ENCODE measurements at regions not wholly inside any gene's neighbourhood (a gene's known extent, or its start where the extent isn't known, plus 50 kb on each side); places are given as distances from the start of the nearest gene placed in this dataset.

DNA sequence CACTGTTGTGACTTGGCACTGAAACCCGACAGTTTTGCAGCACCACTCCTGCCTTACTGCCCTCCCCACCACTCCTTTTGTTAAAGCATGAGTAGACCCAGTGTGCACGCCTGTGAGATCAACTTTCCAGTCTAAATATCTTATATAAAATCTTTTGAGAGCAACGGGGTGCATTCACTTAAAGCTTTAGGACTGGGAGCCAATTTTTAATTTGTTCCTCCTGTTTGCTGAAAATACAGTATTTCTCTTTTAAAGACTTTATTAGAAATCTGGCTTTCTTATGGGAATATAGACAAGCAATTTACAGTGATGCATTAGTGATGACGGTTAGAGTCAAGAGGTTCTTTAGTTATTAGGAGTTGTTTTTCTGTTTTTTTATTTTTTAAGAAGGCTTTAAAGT, 397.5 kb downstream of the TMEM167A start:
- DNase-seq: no peak

DNA sequence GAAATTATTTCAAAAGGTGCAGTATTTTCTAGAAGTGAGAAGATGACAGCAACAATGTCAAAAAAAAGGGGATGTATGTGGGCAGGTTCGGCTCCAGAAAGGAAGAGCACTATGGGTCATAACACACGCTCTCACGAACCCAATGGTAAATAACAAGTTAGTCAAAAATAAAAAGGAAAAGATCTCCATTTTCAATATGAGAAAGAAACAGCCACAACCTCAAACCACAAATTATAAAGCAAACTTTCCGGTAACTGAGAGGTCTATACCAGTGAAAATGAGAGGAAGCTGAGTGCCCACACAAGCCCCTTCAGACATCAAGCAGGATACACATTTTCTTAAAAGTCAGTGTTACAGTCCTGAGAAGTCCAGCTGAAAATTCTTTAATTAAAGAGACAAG, 398.5 kb upstream of the RPS23 start:
- no peak for DNase-seq

DNA sequence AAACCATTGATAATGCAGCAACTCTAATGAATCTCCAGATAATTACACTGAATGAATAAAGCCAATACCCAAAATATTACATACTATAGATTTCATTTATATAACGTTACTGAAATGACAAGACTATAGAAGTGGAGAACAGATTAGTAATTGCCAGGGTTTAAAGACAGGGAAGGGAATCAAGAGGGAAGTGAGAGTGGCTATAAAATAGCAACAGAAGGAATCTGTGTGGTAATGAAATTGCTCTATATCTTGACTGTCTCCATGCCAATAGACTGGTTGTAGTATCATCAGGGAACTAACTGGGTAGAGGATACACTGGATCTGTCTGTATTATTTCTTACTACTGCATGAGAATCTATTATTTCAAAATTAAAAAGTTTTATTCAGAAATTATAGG, 396.5 kb upstream of the RPS23 start:
- no peak for DNase-seq

DNA sequence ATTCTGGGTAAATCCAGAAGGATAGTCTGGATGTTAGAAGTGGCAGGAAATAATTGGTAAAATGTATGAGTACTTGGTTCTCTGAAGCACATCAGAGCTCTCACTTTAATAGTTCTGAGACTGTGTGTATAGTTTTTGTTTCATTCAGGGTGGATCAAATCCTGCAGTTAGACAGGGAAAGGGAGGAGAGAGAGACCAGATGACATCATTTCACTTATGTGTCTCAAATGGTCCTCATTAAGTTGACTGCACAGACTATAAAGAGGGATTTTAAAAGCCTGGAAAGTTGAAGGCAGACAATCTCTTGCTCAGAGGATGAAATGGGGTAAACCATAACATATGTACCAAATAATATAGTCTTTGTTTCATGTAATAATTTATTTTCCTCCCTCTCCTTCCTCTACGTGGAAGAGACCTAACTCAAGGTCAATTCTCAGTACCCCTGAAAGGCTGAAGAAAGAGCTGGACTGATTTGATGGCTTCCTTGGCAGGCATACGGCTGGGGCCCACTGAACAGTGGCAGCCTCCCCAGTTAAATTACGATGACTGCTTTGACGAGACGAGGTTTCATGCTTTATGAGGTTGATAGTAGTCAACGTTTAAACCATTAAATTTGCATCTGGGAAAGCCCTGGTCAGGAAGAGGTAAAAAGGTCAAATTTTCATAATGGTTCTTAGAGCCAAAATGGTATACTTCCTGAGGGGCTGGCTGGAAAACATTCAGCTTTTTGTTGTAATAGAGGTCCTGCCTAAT, 395.1 kb upstream of the RPS23 start:
- DNase-seq: no peak

DNA sequence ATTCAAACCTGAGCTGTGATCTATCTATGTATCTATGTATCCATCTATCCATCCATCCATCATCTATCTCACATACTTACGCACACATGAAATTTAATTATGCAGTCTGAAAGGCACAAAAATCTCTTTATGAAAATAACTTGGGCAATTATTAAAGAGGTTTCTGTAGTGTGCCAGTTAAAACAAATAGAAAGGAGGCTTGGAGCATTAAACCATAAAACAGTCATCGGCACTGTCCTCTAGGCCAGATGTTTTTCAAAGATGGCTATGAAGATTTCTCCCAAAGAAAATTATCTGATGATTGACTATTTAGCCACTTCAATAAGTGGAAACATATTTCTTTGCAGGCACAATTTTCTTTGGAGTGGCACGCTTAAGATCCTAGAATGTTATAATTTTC, 392.5 kb upstream of the RPS23 start:
- no peak for DNase-seq

DNA sequence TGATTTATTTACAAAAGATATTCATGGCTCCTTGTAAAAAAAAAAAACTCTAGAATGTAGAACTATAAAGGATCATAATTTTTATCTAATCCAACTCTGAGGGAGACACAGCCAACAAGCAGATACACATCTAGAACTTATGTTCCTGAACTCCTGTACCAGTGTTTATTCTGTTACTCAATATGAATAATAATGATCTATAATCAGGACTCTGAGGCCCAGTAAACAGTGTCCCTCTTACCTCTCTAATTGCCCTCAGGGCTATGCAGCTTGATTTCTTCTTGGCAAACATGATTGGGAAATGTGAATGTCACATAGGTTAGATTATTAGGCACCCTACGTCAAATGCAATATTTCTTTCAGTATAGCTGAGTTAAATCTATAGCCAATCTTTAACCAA, 391.6 kb upstream of the RPS23 start:
- no peak for DNase-seq

DNA sequence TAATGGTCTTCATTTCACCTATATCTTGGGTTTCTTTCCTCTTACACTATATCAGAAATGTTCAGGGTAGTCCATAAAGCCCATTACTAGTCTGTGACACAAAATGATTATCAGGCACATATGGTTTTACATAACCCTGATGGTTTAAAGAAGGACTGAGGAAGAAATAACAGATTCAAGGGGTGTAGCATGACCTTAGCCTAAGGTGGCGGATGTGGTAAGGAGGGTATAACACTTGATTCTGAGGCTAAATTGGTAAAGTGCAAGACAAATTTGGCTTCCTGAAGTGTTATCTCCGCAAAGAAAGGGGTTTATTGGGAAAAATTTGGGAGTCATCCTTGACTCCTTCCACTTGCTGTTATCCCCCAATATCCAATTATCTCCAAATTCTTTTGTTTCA, 388.2 kb upstream of the RPS23 start:
- no peak for DNase-seq

DNA sequence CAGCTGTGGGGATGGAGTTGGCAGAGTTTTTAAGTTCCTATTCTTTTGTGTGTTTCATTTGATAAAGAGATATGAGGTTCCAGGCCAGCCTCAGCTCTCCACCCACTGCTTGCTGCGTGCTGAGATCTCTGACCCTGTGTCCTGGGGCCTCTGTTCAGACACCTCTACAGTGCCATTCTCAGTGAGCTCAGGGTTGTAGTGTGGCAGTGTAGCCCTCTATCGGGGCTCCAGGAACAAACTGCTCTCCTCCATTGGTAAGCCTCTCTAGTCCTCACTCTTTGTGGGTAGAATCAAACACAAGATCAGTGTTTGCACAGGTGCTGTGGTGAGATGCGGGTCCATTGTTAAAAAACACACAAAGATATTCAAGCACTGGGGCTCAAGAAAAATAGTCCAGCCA, 386.6 kb upstream of the RPS23 start:
- DNase-seq: no peak

DNA sequence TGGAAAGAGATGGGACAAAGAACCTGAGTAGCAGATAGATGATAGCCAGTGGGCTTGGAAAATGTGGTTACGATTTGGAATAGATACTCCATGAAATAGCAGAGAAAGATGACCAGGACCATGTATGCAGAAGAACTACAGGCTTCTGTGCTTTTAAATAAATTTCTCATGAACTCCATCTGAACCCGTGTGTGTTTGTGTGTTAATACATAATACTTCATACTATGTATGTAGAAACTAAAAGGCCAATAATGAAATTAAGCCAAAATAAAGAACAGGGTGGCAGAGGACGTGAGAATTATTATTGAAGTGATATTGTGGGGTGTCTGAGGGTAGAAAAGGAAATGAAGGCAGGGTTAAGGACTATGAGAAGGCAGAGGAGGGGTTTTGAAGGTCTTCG, 385.1 kb upstream of the RPS23 start:
- DNase-seq: no peak

DNA sequence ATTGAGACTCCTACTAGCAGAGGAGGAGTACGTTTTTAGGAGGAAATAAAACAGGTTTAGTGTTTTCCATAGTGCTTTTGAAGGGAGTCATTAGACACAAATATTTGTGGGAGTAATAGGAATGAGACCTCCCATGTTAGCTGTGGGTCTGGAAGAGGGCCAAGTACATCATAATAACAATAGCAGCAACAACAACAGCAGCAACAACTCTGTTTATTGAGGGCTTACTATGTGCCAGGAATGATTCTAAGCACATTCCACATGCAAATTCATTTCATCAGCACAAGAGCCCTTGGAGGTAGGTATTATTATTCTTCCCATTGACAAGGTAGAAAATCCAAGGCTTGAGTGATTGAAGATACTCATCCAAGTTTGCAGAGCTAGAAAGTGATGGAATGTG, 384.2 kb upstream of the RPS23 start:
- DNase-seq: peak; percentile 10

DNA sequence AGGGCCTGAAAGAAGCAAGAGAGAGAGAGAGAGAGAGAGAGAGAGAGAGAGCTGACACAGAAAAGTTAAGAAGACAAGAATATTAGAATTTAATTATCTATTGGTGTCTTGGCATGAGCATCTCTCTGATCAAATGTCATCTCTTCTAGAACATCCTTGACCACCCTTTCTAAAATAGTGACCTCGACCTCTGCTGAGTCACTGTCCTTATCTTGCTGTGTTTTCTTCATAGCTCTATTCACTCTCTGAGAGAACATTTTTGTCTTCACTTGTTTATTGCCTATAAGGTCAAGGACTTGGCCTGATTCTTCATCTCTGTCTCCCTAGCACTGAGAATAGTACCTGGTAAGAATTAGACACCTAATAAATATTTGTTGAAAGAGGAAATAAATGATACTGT, 383.8 kb upstream of the RPS23 start:
- no peak for DNase-seq

DNA sequence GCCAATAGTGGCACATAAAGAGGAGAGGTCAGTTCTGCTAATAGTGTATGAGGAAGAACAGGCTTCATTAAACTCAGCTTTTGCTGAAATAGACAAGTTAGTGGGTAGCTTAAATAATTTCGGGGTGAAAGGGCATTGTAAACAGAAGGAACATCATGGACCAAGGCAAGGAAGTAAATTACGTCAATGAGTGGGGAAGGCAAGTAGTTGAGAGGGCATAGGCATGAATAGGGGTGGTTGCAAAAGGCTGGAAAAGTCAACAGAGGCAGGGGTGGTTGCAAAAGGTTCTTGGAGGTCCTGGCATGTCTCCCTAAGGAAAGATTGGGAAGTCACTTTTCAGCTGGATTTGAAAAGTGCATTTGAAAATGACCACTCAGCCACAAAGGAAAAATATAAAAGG, 383.3 kb upstream of the RPS23 start:
- no peak for DNase-seq

DNA sequence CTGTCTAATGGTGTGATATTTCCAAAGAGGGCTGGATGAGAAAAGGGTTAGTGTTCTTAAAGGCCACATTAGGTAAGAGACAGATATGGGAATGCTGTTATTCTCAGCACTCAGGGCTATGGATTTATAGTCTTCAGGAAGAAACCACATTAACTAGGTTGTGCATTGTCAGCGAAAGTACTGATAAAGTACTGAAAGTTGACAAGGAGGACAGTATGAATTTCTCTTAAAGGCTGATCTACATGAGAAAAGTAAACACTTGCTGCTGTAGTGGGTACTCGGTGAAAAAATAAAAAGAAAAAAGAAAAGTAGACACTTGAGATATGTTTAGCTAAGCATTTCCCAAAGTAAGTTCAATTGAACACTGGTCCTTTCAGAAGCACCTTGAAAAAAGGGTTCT, 381.0 kb upstream of the RPS23 start:
- no peak for DNase-seq

DNA sequence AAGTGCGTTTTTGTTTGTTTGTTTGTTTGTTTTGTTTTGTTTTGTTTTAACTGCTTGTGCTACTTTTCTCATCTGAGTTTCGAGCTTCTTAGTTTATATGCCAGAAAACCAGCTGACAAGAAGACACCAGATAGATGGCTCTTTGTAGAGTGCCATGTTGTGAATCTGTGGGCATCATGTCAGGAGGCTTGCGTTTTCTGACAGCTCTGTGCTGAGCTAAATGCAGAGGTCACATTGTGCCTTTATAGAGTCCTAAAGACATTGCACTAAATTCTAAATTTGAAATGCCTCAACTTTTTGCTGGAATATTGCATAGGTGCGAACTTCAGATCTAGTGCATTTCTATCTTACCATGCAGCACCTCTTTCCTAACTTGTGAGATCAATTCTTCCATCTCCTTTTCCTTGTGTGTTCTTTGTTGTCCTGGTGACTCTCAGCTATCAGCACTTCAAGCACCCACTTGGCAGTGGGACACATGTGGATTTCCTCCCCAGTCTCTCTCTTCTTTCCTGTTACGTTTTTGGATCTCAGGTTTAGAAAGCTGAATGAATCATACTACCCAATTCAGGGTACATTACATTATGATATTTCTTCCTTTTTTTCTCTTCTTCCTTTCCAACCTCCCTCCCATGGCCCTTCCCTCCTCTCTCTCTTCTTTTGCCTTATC, 379.0 kb upstream of the RPS23 start:
- DNase-seq: no peak

DNA sequence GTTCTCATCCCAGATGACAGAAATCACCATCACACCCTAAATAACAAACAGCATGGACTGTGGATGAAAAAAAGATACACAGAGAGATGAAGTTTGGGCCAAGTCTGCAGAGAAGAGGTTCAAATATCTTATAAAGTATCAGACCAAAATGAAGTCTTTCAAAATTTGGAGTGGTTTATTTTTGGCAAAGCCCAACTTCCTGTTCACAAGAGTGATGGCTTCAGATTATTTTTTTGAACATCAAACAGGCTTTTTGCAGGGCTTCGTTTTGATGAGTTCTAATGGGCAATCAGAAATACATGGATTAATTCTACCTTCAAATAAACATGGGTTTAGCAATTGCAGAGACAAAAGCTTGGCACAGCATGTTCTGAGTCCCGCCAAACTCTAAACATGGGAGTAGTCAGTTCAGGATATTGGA, 378.2 kb upstream of the RPS23 start:
- no peak for DNase-seq

DNA sequence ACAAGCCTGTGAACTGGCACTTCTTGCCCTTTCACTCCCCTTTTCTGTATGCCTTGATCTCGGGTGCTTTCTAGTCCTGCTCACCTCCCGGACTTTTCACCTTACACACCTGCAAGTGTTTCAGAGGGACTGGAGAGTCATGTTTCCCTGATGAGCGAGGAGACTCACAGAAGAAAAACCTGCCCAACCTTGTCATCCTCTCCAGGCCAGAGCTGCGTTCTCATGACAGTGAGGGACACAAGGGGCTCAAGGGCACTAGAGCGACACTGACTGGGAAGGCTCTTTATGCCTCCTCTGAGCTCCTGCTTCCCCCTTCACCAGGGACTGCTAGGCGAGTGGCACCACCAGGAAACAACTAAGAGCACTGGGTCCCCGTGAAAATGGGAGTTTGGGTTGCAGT, 376.9 kb upstream of the RPS23 start:
- no peak for DNase-seq

DNA sequence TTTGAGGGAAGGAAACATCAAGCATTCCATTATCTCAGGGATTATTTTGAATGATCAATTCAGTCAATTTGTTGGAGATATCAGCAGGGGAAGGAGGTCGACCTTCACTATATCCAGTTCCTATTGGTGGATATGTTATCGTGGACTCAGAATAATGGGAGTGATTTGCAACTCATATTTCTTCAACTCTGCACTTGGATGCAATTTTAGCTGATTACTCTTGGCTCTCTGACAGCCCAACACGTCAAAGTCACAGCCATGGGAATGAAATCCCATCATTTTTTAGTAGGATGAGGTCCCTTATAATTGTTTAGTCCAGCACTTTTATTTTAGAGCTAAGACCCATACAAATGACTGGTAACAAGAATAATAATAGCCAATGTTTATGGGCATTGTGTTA, 371.8 kb upstream of the RPS23 start:
- DNase-seq: no peak

DNA sequence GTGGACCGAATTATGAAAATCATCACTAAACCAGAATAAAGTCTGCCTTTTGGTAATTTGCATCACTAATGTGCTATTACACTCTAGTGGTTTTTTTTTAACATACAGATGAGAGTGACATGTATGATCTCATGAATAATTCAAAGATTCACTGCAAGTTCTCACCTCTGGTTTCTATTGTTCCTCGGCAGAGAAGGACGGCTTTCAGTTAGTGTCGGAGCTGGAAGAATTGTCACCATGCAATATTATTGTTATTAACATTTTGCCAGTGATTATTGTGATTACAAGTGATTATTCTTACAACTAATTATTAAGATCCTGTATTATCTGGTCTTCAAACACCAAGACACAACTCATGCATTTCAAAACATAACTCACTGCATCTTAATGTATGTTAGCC, 366.6 kb upstream of the RPS23 start:
- DNase-seq: no peak

DNA sequence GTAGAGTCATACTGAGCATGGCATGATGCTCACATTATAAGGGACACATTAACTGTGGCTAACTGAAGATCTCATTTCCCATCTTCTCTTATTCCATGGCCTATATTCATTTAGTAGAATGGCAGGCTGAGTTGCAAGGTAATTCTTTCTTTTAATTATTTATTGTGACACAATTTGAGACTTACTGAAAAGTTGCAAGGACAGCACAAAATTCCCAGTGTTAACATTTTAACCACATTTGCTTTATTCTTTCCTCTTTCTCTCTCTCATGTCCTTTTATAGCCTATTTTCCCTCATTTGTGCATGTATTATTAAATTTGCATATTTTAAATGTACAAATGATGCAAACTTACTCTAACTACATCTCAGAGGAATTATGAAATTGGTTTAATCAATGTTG, 366.1 kb upstream of the RPS23 start:
- DNase-seq: no peak

DNA sequence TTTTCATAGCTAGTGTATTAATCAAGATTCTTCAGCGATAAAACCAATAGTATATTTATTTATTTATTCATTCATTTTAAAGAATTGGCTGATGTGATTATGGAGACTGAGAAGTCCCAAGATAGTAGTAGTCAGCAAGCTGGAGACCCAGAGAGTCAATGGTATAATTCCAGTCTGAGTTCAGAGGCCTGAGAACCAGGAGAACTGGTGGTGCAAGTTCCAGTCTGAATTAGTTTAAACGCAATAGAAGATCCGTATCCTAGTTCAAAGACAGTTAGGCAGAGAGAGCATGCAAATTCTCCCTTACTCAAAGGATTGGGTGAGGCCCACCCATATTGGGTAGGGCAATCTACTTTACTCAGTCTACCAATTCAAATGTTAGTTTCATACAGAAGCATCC, 364.2 kb upstream of the RPS23 start:
- no peak for DNase-seq

DNA sequence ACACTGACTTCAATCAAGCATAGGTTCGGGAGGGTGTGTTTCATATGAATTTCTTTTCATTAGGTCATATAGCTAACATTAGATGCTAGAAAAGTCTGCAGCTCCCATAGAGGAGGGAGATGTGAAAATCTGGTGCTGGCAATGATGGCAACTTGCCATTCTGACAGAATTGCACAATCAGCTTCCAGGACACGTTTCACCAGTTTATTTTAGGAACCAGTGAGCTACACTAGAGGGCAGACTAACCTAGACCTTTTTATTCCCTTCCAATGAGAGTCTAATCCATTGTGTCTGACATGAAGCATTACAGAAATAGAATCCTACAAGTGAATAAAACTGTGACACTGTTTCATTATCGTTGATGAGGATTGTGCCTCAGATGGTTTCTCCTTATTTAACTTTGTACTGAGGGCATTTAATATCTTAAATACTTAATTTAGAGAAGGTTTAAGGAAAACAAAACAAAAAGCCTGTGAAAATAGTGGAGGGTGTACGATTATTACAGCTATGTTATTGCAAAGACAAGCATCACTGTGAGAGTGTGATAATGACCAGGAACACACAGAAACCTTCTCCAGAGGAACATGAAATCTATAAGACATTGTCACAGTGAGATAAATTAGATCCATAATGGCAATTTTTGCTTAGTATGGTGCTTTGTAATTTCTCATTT, 363.3 kb upstream of the RPS23 start:
- DNase-seq: peak; percentile 89

DNA sequence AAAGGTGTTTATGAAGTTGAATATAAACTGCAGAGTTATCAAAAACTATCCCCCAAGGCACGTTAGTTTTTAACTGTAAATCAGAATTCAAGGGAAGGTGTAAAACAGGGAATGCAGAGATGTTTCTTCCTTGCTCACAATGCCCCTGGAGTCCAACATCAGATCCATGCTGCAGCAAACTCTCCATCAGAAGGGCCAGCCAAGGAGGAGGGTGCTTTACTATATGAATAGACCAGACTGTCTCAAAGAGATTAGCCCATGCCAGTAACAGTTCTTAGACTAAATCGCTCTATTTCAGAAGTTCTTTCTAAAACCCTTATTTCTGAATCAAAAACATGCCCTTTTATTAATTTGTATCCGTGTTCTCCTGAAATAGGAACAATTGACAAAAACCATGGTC, 362.8 kb upstream of the RPS23 start:
- DNase-seq: peak; percentile 46

DNA sequence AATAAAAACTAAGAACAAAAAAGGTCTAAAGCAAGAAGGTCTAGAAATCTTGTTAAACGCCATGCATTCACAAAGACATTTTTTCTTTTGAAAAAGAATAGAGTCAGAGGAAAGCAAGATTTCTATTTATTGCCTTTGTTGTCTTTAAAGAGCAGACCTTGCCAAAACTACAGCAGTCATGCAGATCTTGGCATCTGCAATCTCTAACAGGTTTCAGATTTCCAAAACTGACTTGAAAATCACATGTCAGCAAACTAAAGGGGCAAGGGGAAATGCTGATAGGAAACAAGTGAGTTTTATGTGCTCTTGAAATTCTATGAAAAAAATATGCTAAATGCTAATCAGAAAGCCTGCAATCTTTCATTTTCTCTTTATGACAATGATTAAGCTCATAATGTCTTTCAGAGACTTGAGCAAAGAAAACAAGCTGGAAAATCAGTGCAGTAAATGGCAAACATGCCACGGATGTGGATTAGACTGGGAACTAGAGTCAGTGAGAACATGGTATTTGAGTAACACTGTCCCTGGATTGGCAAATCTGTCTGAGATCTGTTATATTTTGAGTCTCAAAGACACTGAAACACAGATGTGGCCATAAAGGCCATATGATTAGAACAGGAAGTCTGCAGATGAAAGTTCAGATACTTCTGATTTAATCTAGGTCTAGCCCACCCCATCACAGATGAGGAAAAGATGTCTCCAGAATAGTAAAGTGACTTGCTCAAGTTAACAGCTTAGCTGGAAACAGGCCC, 361.4 kb upstream of the RPS23 start:
- peak; percentile 1 for DNase-seq

DNA sequence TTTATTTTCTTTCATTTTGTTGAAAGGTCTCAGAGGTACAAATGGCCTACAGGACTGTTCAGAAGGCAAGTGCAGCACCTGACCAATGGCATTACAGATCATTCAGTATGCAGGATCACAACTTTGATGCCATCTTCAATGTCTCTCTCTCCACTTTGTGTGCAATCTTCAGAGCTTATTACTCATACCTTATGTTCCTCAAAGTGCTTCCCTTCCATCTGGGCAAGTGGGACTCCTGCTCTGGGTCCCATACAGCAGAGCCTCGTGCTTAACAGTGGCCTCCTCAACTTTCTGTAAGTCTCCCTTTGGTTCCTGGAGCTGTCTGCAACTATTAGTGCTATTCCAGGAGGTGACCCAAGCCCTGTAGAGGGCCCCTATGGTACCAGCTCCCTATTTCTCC, 358.4 kb upstream of the RPS23 start:
- DNase-seq: no peak

All from kidney glomerular epithelial cell (primary cell).